ENCODE measurements at regions not wholly inside any gene's neighbourhood (a gene's known extent, or its start where the extent isn't known, plus 50 kb on each side); places are given as distances from the start of the nearest gene placed in this dataset.
"Not testable (repeated sequence)": the region's sequence is repeated elsewhere in the genome, so short reads cannot be mapped to it uniquely, and the experiment has no call there.

- no peak for DNase-seq
Measured at GRCh38 chr4:114383067-114383466, 215.5 kb upstream of the UGT8 start.

GRCh38 chr4:114383721-114384120 is 214.9 kb upstream of the UGT8 start:
- no peak for DNase-seq

- no peak for DNase-seq
Measured at GRCh38 chr4:114384629-114385028, 214.0 kb upstream of the UGT8 start.

GRCh38 chr4:114385195-114385985 is 213.2 kb upstream of the UGT8 start:
- no peak for DNase-seq

- no peak for DNase-seq
Measured at GRCh38 chr4:114386637-114387233, 211.9 kb upstream of the UGT8 start.

GRCh38 chr4:114389070-114389685 is 209.4 kb upstream of the UGT8 start:
- DNase-seq: no peak

GRCh38 chr4:114393295-114394038 is 205.1 kb upstream of the UGT8 start:
- DNase-seq: no peak

- no peak for DNase-seq
Measured at GRCh38 chr4:114396808-114397207, 201.8 kb upstream of the UGT8 start.

GRCh38 chr4:114398410-114398809 is 200.2 kb upstream of the UGT8 start:
- DNase-seq: no peak

- DNase-seq: no peak
Measured at GRCh38 chr4:114399105-114399504, 199.5 kb upstream of the UGT8 start.

- no peak for DNase-seq
Measured at GRCh38 chr4:114400531-114400930, 198.1 kb upstream of the UGT8 start.

- DNase-seq: no peak
Measured at GRCh38 chr4:114401483-114401882, 197.1 kb upstream of the UGT8 start.

- DNase-seq: no peak
Measured at GRCh38 chr4:114417214-114417613, 181.4 kb upstream of the UGT8 start.

GRCh38 chr4:114420069-114420468 is 178.5 kb upstream of the UGT8 start:
- DNase-seq: no peak

- DNase-seq: peak in 1 of 5 donors; percentile 2
Measured at GRCh38 chr4:114423582-114423981, 175.0 kb upstream of the UGT8 start.

GRCh38 chr4:114435116-114435515 is 163.5 kb upstream of the UGT8 start:
- DNase-seq: no peak

GRCh38 chr4:114442856-114443255 is 155.8 kb upstream of the UGT8 start:
- DNase-seq: no peak

- DNase-seq: no peak
Measured at GRCh38 chr4:114444211-114444610, 154.4 kb upstream of the UGT8 start.

- DNase-seq: not testable (repeated sequence)
Measured at GRCh38 chr4:114447963-114448516, 150.6 kb upstream of the UGT8 start.

- DNase-seq: no peak
Measured at GRCh38 chr4:114458728-114459127, 139.9 kb upstream of the UGT8 start.

- DNase-seq: no peak
Measured at GRCh38 chr4:114464726-114465272, 133.8 kb upstream of the UGT8 start.

- no peak for DNase-seq
Measured at GRCh38 chr4:114465766-114466165, 132.8 kb upstream of the UGT8 start.

- DNase-seq: no peak
Measured at GRCh38 chr4:114466299-114466698, 132.3 kb upstream of the UGT8 start.
